ENCODE measurements at regions not wholly inside any gene's neighbourhood (a gene's known extent, or its start where the extent isn't known, plus 50 kb on each side); places are given as distances from the start of the nearest gene placed in this dataset.

GRCh38 chr6:27795697-27796494 is 116.3 kb downstream of the OR2B2 start:
- no peaks in the 10 kb centered on the region for H3K9me3 ChIP-seq (ENCODE audit: control insufficient read depth in 4 of 4, low read length in 3 of 4)
- H3K27me3 ChIP-seq (ENCODE audit: control insufficient read depth in 4 of 4, insufficient read depth in 4 of 4, low read length in 3 of 4): no peaks in the 10 kb centered on the region
- no peak for TF ChIP-seq REST (IDR thresholded peaks at IDR 0.05)
- peak; percentile 96 for TF ChIP-seq CTCF (IDR thresholded peaks at IDR 0.05; ENCODE audit: low read depth, low read length, missing input control)
- no peak for TF ChIP-seq NR2F2 (IDR thresholded peaks at IDR 0.05)
- TF ChIP-seq FOXA2 (IDR thresholded peaks at IDR 0.05): no peak
- TF ChIP-seq YY1 (IDR thresholded peaks at IDR 0.05): peak; percentile 29
- TF ChIP-seq RAD21 (IDR thresholded peaks at IDR 0.05): peak; percentile 82 to 84
- TF ChIP-seq FOXA1 (IDR thresholded peaks at IDR 0.05): peak; percentile 9
- no peak for TF ChIP-seq SP1 (IDR thresholded peaks at IDR 0.05)
- peak; percentile 30 to 36 for TF ChIP-seq RXRA (IDR thresholded peaks at IDR 0.05)
- TF ChIP-seq ZBTB33 (IDR thresholded peaks at IDR 0.05): no peak
- peak; percentile 13 for TF ChIP-seq HNF4G (IDR thresholded peaks at IDR 0.05)
- no peak for TF ChIP-seq EGR1 (IDR thresholded peaks at IDR 0.05; ENCODE audit: low read depth in 2 of 2)
- TF ChIP-seq JUND (IDR thresholded peaks at IDR 0.05): peak; percentile 30 to 52
- no peak for TF ChIP-seq TAF1 (conservative IDR thresholded peaks at IDR 0.05)
- TF ChIP-seq ATF3 (IDR thresholded peaks at IDR 0.05): peak; percentile 99
- TF ChIP-seq HNF4A (conservative IDR thresholded peaks at IDR 0.05): peak; percentile 67 to 73
- peak; percentile 82 for TF ChIP-seq MAX (IDR thresholded peaks at IDR 0.05)
- TF ChIP-seq GABPA (IDR thresholded peaks at IDR 0.05 in 1 of 2, conservative IDR thresholded peaks at IDR 0.05 in 1 of 2): no peak
- 3% methylated on average over 5 of the region's 5 CpGs for WGBS
- H3K36me3 ChIP-seq (ENCODE audit: control insufficient read depth in 4 of 4, insufficient read depth in 3 of 4, low read depth in 1 of 4, low read length in 3 of 4): no peaks in the 10 kb centered on the region
- no peak overlapping the region for H3K9ac ChIP-seq (ENCODE audit: low read depth in 1 of 2, low read length in 2 of 2)
- peak; percentile 59 for DNase-seq (ENCODE audit: low spot score)
- no peak overlapping the region for H3K27ac ChIP-seq (ENCODE audit: low read depth in 1 of 2, low read length in 2 of 2)
- H3K4me1 ChIP-seq (ENCODE audit: control insufficient read depth in 4 of 4, insufficient read depth in 4 of 4, low read length in 3 of 4): peaks cover 2 to 19% (median 16%) of the 10 kb centered on the region in 4 donors
- H3K4me3 ChIP-seq (ENCODE audit: low read depth in 1 of 3, low read length in 3 of 3): no peak overlapping the region
